WTC11 (cell line): ENCODE measurements at regions not wholly inside any gene's neighbourhood (a gene's known extent, or its start where the extent isn't known, plus 50 kb on each side); places are given as distances from the start of the nearest gene placed in this dataset.

Source experiments
- ATAC-seq: fragments of 200-7000 bp; cut with Tn5 transposase; 2 replicates; pipeline ENCODE4 v1.10.0; 2021; ENCODE audit warnings: mild to moderate bottlenecking, moderate library complexity
- CTCF ChIA-PET: fragments of 300-600 bp; sonication (Branson Sonifier 250); formaldehyde crosslinking; loops from one replicate; lab custom pipeline; 2021; ENCODE audit warnings: antibody characterized with exemption; lab: Charles Lee
- POLR2A ChIA-PET: fragments of 350-600 bp; sonication (Branson Sonifier 250); formaldehyde crosslinking; loops from one replicate; lab custom pipeline; 2021; ENCODE audit warnings: antibody characterized with exemption; lab: Charles Lee
- DNase-seq: peaks from one replicate; pipeline ENCODE4 v3.0.0; 2021; ENCODE audit warnings: low spot score
- H3K27ac Mint-ChIP-seq: 2 replicates; pipeline ENCODE4 v1.8.0; 2021; ENCODE audit warnings: mixed read lengths
- H3K27me3 Mint-ChIP-seq: 2 replicates; pipeline ENCODE4 v1.8.0; 2021; ENCODE audit warnings: low read depth, mild to moderate bottlenecking, moderate library complexity, mixed read lengths
- H3K36me3 Mint-ChIP-seq: 2 replicates; pipeline ENCODE4 v1.8.0; 2021; ENCODE audit warnings: mixed read lengths
- H3K4me1 Mint-ChIP-seq: 2 replicates; pipeline ENCODE4 v1.8.0; 2022; ENCODE audit warnings: mixed read lengths
- H3K4me3 Mint-ChIP-seq: 2 replicates; pipeline ENCODE4 v1.8.0; 2021; ENCODE audit warnings: mild to moderate bottlenecking, moderate library complexity, mixed read lengths
- H3K9me3 Mint-ChIP-seq: 2 replicates; pipeline ENCODE4 v1.8.0; 2021; ENCODE audit warnings: mixed read lengths
- AFF4 ChIP-seq: sonication (generic); formaldehyde crosslinking; IDR thresholded peaks from 2 replicates; pipeline ENCODE4 v1.8.1; 2023; ENCODE audit warnings: mild to moderate bottlenecking, missing genetic modification reagents, borderline replicate concordance
- ATF6 ChIP-seq: sonication (generic); formaldehyde crosslinking; IDR thresholded peaks from 2 replicates; pipeline ENCODE4 v1.8.1; 2023; ENCODE audit warnings: mild to moderate bottlenecking, missing genetic modification reagents
- CBFB ChIP-seq: sonication (generic); formaldehyde crosslinking; IDR thresholded peaks from 2 replicates; pipeline ENCODE4 v1.8.1; 2022; ENCODE audit warnings: mild to moderate bottlenecking, low read depth, missing genetic modification reagents
- CREB1 ChIP-seq: sonication (generic); formaldehyde crosslinking; IDR thresholded peaks from 2 replicates; pipeline ENCODE4 v1.8.0; 2023; ENCODE audit warnings: mild to moderate bottlenecking, missing genetic modification reagents
- CREM ChIP-seq: sonication (generic); formaldehyde crosslinking; IDR thresholded peaks from 2 replicates; pipeline ENCODE4 v1.8.1; 2022; ENCODE audit warnings: mild to moderate bottlenecking, missing genetic modification reagents, moderate library complexity
- E2F1 ChIP-seq: sonication (generic); formaldehyde crosslinking; IDR thresholded peaks from 2 replicates; pipeline ENCODE4 v1.8.0; 2022; ENCODE audit warnings: mild to moderate bottlenecking, missing genetic modification reagents
- E2F5 ChIP-seq: sonication (generic); formaldehyde crosslinking; IDR thresholded peaks from 2 replicates; pipeline ENCODE4 v1.8.1; 2022; ENCODE audit warnings: mild to moderate bottlenecking, moderate library complexity, missing genetic modification reagents
- ELF4 ChIP-seq: sonication (generic); formaldehyde crosslinking; IDR thresholded peaks from 2 replicates; pipeline ENCODE4 v1.8.1; 2022; ENCODE audit warnings: low read depth, mild to moderate bottlenecking, moderate library complexity, missing genetic modification reagents
- FOXJ3 ChIP-seq: sonication (generic); formaldehyde crosslinking; IDR thresholded peaks from 2 replicates; pipeline ENCODE4 v1.9.0; 2021; ENCODE audit warnings: missing genetic modification reagents, mild to moderate bottlenecking, borderline replicate concordance
- FOXK1 ChIP-seq: sonication (generic); formaldehyde crosslinking; IDR thresholded peaks from 2 replicates; pipeline ENCODE4 v1.8.0; 2022; ENCODE audit warnings: mild to moderate bottlenecking, moderate library complexity, missing genetic modification reagents
- HMGXB4 ChIP-seq: sonication (generic); formaldehyde crosslinking; IDR thresholded peaks from 2 replicates; pipeline ENCODE4 v1.8.1; 2023; ENCODE audit warnings: mild to moderate bottlenecking, moderate library complexity, missing genetic modification reagents
- MXD4 ChIP-seq: fragments of 250-450 bp; sonication (Bioruptor Pico); IDR thresholded peaks from 2 replicates; pipeline ENCODE4 v1.8.0; 2021; ENCODE audit warnings: mild to moderate bottlenecking, moderate library complexity, borderline replicate concordance
- TP53 ChIP-seq: sonication (generic); formaldehyde crosslinking; IDR thresholded peaks from 2 replicates; pipeline ENCODE4 v1.8.1; 2023; ENCODE audit warnings: mild to moderate bottlenecking, missing genetic modification reagents
- ZBTB21 ChIP-seq: sonication (generic); formaldehyde crosslinking; IDR thresholded peaks from 2 replicates; pipeline ENCODE4 v1.8.1; 2023; ENCODE audit warnings: mild to moderate bottlenecking, missing genetic modification reagents, borderline replicate concordance
- ZMAT4 ChIP-seq: fragments of 250-450 bp; sonication (Bioruptor Pico); IDR thresholded peaks from 2 replicates; pipeline ENCODE4 v1.9.0; 2021; ENCODE audit warnings: mild to moderate bottlenecking
- ZNF138 ChIP-seq: sonication (generic); formaldehyde crosslinking; conservative IDR thresholded peaks from 2 replicates; pipeline ENCODE4 v1.8.1; 2022; ENCODE audit warnings: mild to moderate bottlenecking, moderate library complexity, missing genetic modification reagents
- ZNF219 ChIP-seq: sonication (generic); formaldehyde crosslinking; IDR thresholded peaks from 2 replicates; pipeline ENCODE4 v1.8.0; 2023; ENCODE audit warnings: missing genetic modification reagents, mild to moderate bottlenecking, borderline replicate concordance

GRCh38 chr2:5329763-5330162 lies 362.4 kb upstream of the SOX11 start:
- no peak overlapping the region for H3K4me3 Mint-ChIP-seq
- no peak for TF ChIP-seq E2F5 (CRISPR knock-in tag)
- no peak for TF ChIP-seq CREB1 (CRISPR knock-in tag)
- no peak for TF ChIP-seq TP53 (CRISPR knock-in tag)
- TF ChIP-seq MXD4 = no peak
- no peak for TF ChIP-seq ZNF219
- TF ChIP-seq FOXK1 (CRISPR knock-in tag) = no peak
- no peak for TF ChIP-seq CBFB (CRISPR knock-in tag)
- no peak for TF ChIP-seq ZMAT4 (CRISPR knock-in tag)
- TF ChIP-seq E2F1 (CRISPR knock-in tag) = no peak
- TF ChIP-seq ZNF138 (CRISPR knock-in tag) = no peak
- TF ChIP-seq AFF4 (CRISPR knock-in tag) = no peak
- no peak for TF ChIP-seq HMGXB4 (CRISPR knock-in tag)
- no peak for TF ChIP-seq ZBTB21 (CRISPR knock-in tag)
- no peak for TF ChIP-seq ELF4 (CRISPR knock-in tag)
- no peak for ATAC-seq
- H3K27ac Mint-ChIP-seq = no peak overlapping the region
- no peak for DNase-seq
- H3K36me3 Mint-ChIP-seq = peaks cover 62% of the 10 kb centered on the region
- POLR2A ChIA-PET = no interaction called here
- H3K4me1 Mint-ChIP-seq = no peaks in the 10 kb centered on the region
- H3K27me3 Mint-ChIP-seq = peaks cover 7% of the 10 kb centered on the region
- peaks cover 81% of the 10 kb centered on the region for H3K9me3 Mint-ChIP-seq
- CTCF ChIA-PET = no interaction called here

GRCh38 chr2:5330961-5331360 lies 361.2 kb upstream of the SOX11 start:
- Mint-ChIP-seq H3K4me1 (no peaks in the 10 kb centered on the region), H3K36me3 (peaks cover 63% of the 10 kb centered on the region), H3K27me3 (peaks cover 4% of the 10 kb centered on the region), H3K4me3 (no peak overlapping the region), H3K27ac (no peak overlapping the region), H3K9me3 (peaks cover 81% of the 10 kb centered on the region)
- TF ChIP-seq CREM (CRISPR knock-in tag) (no peak), E2F1 (CRISPR knock-in tag) (no peak), ATF6 (no peak), FOXJ3 (CRISPR knock-in tag) (no peak)
- ATAC-seq (no peak), DNase-seq (no peak)
- ChIA-PET CTCF (no interaction called here), POLR2A (no interaction called here)
